MCF 10A (cell line): ENCODE measurements at regions not wholly inside any gene's neighbourhood (a gene's known extent, or its start where the extent isn't known, plus 50 kb on each side); places are given as distances from the start of the nearest gene placed in this dataset.

ENCODE experiments used
- BruUV-seq: library from RNA; stranded (reverse); fragments of 400-500 nt; replicated peaks from 2 replicates; lab custom pipeline; 2021; lab: Mats Ljungman, UMichigan
- CTCF ChIA-PET: fragments of 300-600 bp; sonication (Branson Sonifier 250); formaldehyde crosslinking; extraction: SDS; loops from one replicate; lab custom pipeline; 2021; ENCODE audit warnings: antibody characterized with exemption, inconsistent platforms; lab: Yijun Ruan, JAX
- POLR2A ChIA-PET: fragments of 300-600, 350-650 bp; sonication (Branson Sonifier 250); formaldehyde crosslinking; extraction: SDS; loops from one replicate; lab custom pipeline; 2020; ENCODE audit warnings: antibody characterized with exemption, inconsistent platforms; lab: Yijun Ruan, JAX
- DNase-seq: peaks from one replicate; pipeline ENCODE4 v3.0.0-alpha.2; 2018; ENCODE audit not compliant: unreplicated experiment
- H3K27ac Mint-ChIP-seq: one replicate; pipeline ENCODE4 v1.8.0; 2022; ENCODE audit warnings: mild to moderate bottlenecking, low read depth, mixed read lengths; ENCODE audit not compliant: unreplicated experiment
- H3K27me3 Mint-ChIP-seq: one replicate; pipeline ENCODE4 v1.8.0; 2022; ENCODE audit warnings: mixed read lengths; ENCODE audit not compliant: insufficient read depth, unreplicated experiment
- H3K36me3 Mint-ChIP-seq: one replicate; pipeline ENCODE4 v1.8.0; 2022; ENCODE audit warnings: mild to moderate bottlenecking, moderate library complexity, mixed read lengths; ENCODE audit not compliant: insufficient read depth, unreplicated experiment
- H3K4me1 Mint-ChIP-seq: one replicate; pipeline ENCODE4 v1.8.0; 2022; ENCODE audit warnings: mixed read lengths; ENCODE audit not compliant: insufficient read depth, unreplicated experiment
- H3K4me3 Mint-ChIP-seq: one replicate; pipeline ENCODE4 v1.8.0; 2022; ENCODE audit warnings: mild to moderate bottlenecking, moderate library complexity, mixed read lengths; ENCODE audit not compliant: unreplicated experiment
- H3K9me3 Mint-ChIP-seq: one replicate; pipeline ENCODE4 v1.8.0; 2022; ENCODE audit warnings: mixed read lengths; ENCODE audit not compliant: unreplicated experiment
- CTCF ChIP-seq: fragments of 200-600 bp; IDR thresholded peaks from one replicate; pipeline ENCODE4 v1.8.0; 2022; ENCODE audit warnings: antibody characterized with exemption, mild to moderate bottlenecking; ENCODE audit not compliant: unreplicated experiment
- intact Hi-C: fragments of 100-400 bp; cut with micrococcal nuclease; formaldehyde crosslinking; loops from 2 replicates; pipeline ENCODE4 v1.14.1; 2022

DNA sequence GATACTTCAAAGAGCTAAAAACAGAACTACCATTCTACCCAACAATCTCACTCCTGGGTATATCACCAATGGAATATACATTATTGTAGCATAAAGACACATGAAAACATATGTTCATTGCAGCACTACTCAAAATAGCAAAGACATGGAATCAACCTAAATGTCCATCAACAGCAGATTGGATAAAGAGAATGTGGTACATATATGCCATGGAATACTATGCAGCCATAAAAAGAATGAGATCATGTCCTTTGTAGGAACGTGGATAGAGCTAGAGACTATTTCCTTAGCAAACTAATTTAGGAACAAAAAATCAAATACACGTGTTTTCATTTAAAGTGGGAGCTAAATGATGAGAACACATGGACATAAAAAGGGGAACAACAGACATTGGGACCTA, 247.9 kb upstream of the VLDLR start:
- no peak for TF ChIP-seq CTCF
- peaks cover 14% of the 10 kb centered on the region for H3K9me3 Mint-ChIP-seq

DNA sequence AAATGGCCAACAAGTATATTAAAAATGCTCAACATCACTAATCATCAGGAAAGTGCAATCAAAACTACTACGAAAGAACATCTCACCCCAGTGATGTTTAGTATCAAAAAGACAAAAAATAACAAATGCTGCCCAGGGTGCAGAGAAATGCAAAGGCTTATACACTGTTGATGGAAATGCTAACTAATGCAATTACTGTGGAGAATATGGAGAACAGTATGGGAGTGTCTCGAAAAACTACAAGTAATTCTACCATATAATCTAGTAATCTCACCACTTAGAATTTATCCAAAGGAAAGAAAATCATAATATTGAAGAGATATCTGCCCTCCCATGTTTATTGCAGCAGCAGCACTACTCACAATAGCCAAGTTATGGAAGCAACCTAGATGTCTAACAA, 246.5 kb upstream of the VLDLR start:
- ChIA-PET CTCF (no interaction called here), POLR2A (no interaction called here)
- no TSS peak for BruUV-seq
- Mint-ChIP-seq H3K9me3 (peaks cover 14% of the 10 kb centered on the region), H3K4me3 (no peak overlapping the region), H3K27me3 (no peaks in the 10 kb centered on the region), H3K27ac (no peak overlapping the region), H3K4me1 (no peaks in the 10 kb centered on the region), H3K36me3 (no peaks in the 10 kb centered on the region)
- DNase-seq = no peak
- no peak for TF ChIP-seq CTCF
- intact Hi-C loops = no loop called here

More for the DNA sequence above, 247.9 kb upstream of the VLDLR start:
- no peak overlapping the region for H3K27ac Mint-ChIP-seq
- H3K4me3 Mint-ChIP-seq = no peak overlapping the region
- intact Hi-C loops = no loop called here
- DNase-seq = no peak
- ChIA-PET POLR2A (no interaction called here), CTCF (no interaction called here)
- no TSS peak for BruUV-seq
- no peaks in the 10 kb centered on the region for H3K4me1 Mint-ChIP-seq
- H3K27me3 Mint-ChIP-seq = no peaks in the 10 kb centered on the region
- H3K36me3 Mint-ChIP-seq = no peaks in the 10 kb centered on the region

DNA sequence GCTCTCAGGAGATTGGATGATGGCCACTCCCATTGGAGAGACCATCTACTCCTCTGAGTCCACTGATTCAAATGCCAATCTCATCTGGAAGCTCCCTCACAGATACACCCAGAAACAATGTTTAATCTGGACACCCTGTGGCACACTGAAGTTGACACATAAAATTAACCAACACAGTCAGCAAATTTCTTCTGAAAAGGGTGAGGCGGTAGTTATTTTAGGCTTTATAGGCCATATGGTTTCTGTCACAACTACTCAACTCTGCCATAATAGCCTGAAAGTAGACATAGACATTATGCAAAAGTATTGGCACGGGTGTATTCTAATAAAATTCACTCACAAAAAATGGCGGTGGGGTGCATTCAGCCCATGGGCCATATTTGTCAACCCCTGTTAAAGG, 244.5 kb upstream of the VLDLR start:
- CTCF ChIA-PET = no interaction called here
- peaks cover 14% of the 10 kb centered on the region for H3K9me3 Mint-ChIP-seq
- no TSS peak for BruUV-seq
- intact Hi-C loops = no loop called here
- no peak overlapping the region for H3K4me3 Mint-ChIP-seq
- H3K36me3 Mint-ChIP-seq = no peaks in the 10 kb centered on the region
- H3K27ac Mint-ChIP-seq = no peak overlapping the region
- peaks cover 15% of the 10 kb centered on the region for H3K27me3 Mint-ChIP-seq
- POLR2A ChIA-PET = no interaction called here
- no peak for TF ChIP-seq CTCF
- DNase-seq = no peak
- no peaks in the 10 kb centered on the region for H3K4me1 Mint-ChIP-seq

DNA sequence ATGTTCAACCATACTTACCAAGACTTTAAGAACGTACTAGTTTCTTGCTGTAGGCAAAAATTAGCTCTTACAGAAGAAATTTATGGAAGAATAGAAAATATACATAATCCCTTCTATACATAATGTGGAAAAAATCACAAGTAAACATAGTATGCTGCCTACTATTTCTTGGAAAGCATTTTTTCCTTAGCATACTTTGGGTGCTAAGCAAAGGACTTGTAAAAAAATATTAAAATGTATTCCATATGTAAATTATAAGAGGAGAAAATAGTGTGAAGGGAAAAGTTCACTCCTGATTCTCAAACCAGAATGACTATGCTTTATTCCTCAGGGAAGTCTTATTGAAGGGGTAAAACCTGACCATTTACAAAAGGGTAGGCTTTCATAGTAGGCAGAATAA, 243.8 kb upstream of the VLDLR start:
- H3K4me3 Mint-ChIP-seq = no peak overlapping the region
- ChIA-PET POLR2A (interaction anchor here (0.7 kb wide), 1 partner anchor 44 kb away, joined by 4 read pairs; no protein-coding TSS in a partner anchor), CTCF (no interaction called here)
- intact Hi-C loops = no loop called here
- DNase-seq = no peak
- BruUV-seq = no TSS peak
- H3K9me3 Mint-ChIP-seq = peaks cover 14% of the 10 kb centered on the region
- peaks cover 21% of the 10 kb centered on the region for H3K27me3 Mint-ChIP-seq
- no peaks in the 10 kb centered on the region for H3K4me1 Mint-ChIP-seq
- no peak for TF ChIP-seq CTCF
- H3K27ac Mint-ChIP-seq = no peak overlapping the region
- H3K36me3 Mint-ChIP-seq = no peaks in the 10 kb centered on the region
